ENCODE measurements at regions not wholly inside any gene's neighbourhood (a gene's known extent, or its start where the extent isn't known, plus 50 kb on each side); places are given as distances from the start of the nearest gene placed in this dataset.

DNA sequence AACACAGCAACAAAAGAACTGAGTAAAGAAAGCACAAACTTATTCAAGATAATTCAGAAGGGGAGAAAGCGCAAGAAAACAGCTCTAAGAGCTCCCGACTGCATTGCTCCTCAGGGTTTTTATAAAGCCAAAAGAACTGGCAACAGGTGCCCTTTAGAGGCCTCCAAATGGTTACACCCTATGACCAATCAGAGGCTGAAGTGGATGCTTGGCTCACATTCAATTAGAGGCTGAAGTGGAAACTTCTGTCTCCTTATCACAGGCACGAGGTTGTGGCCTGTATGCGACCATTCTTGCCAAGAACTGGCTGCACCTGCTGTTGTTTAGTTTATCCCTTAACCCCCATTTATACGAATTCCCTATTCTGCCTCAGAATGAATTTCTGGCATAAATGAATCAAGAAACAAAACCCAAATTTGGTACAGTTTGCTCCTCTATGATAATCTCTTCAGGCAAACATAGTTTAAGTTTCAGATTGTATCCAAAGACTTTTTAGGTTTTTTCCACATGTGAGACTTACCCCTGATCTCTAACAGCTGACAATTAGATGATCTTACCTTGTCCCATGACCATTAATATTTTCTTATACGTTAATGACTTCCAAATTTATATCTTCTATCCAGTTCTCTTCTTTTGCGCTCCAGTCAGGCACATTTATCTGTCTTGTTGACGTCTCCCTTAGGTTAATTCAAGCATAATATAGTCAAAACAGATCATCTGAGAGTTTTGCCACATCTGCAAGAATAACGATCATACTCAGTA lies 504.8 kb downstream of the NXPH1 start:
- no peak for TF ChIP-seq POLR2AphosphoS5 (IDR thresholded peaks at IDR 0.05)
- TF ChIP-seq EP300 (IDR thresholded peaks at IDR 0.05): no peak
- TF ChIP-seq, protein P1, sequence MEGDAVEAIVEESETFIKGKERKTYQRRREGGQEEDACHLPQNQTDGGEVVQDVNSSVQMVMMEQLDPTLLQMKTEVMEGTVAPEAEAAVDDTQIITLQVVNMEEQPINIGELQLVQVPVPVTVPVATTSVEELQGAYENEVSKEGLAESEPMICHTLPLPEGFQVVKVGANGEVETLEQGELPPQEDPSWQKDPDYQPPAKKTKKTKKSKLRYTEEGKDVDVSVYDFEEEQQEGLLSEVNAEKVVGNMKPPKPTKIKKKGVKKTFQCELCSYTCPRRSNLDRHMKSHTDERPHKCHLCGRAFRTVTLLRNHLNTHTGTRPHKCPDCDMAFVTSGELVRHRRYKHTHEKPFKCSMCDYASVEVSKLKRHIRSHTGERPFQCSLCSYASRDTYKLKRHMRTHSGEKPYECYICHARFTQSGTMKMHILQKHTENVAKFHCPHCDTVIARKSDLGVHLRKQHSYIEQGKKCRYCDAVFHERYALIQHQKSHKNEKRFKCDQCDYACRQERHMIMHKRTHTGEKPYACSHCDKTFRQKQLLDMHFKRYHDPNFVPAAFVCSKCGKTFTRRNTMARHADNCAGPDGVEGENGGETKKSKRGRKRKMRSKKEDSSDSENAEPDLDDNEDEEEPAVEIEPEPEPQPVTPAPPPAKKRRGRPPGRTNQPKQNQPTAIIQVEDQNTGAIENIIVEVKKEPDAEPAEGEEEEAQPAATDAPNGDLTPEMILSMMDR (IDR thresholded peaks at IDR 0.05): no peak
- TF ChIP-seq POLR2A (IDR thresholded peaks at IDR 0.05): no peak
- DNase-seq (peak in 1 of 2 donors; percentile 23), ATAC-seq (ENCODE audit: low FRiP score in 2 of 2) (no peak)
- Histone ChIP-seq H3K4me1 (peaks cover 0 to 4% (median 0%) of the 10 kb centered on the region in 4 donors), H3K4me3 (no peak overlapping the region), H3K36me3 (no peaks in the 10 kb centered on the region), H3K27me3 (no peaks in the 10 kb centered on the region), H3K27ac (no peak overlapping the region), H3K9me3 (no peaks in the 10 kb centered on the region)
- WGBS, 2 donors: 56 to 61% methylated on average over 9 of the region's 9 CpGs

DNA sequence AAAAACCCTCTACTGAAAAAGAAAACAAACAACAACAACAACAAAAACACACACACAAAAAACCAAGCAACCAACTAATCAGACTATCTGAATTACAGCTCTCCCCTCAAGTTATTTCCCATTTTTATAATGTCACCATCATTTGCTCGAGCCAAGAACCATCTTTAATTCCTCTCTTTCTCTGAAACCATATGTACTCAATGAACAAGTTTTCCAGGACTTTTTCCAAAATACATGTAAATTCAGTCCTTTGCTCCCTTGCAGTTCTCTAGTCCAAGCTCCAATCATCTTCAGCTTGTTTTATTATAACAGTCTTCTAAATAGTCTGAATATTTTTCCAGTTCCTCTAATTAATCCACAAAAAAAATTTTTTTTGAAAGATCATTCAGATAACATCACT lies 506.0 kb downstream of the NXPH1 start:
- Histone ChIP-seq H3K4me1 (peaks cover 0 to 4% (median 0%) of the 10 kb centered on the region in 4 donors), H3K36me3 (no peaks in the 10 kb centered on the region), H3K9me3 (no peaks in the 10 kb centered on the region), H3K27ac (no peak overlapping the region), H3K27me3 (no peaks in the 10 kb centered on the region), H3K4me3 (no peak overlapping the region)
- TF ChIP-seq EP300 (IDR thresholded peaks at IDR 0.05) (no peak), POLR2A (IDR thresholded peaks at IDR 0.05) (no peak), POLR2AphosphoS5 (IDR thresholded peaks at IDR 0.05) (no peak)
- TF ChIP-seq, protein P1 (IDR thresholded peaks at IDR 0.05): no peak
- WGBS, 2 donors: 70 to 78% methylated on average over 1 of the region's 1 CpG
- DNase-seq (no peak), ATAC-seq (ENCODE audit: low FRiP score in 2 of 2) (no peak)

DNA sequence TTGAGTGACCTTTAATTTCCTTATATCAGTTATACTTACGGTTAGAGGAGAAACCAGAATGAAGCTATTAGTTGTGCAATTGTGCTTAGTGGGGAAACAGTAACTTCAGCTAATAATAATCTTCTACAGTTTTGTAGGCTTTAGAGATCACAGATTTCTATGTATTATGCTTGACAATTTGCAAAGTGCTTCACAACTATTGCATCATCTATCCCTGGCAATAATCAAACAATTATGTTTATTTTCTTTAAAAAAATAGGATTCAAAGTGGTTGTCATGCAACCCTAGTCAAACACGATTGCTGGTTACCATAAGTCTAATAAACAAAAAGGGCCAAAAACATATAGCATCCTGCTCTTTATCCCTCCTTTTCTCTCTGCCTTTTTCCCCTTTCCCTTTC lies 530.3 kb downstream of the NXPH1 start:
- ATAC-seq (ENCODE audit: low FRiP score in 2 of 2): no peak
- whole genome bisulfite sequencing, 2 donors: 57 to 69% methylated on average over 2 of the region's 2 CpGs

DNA sequence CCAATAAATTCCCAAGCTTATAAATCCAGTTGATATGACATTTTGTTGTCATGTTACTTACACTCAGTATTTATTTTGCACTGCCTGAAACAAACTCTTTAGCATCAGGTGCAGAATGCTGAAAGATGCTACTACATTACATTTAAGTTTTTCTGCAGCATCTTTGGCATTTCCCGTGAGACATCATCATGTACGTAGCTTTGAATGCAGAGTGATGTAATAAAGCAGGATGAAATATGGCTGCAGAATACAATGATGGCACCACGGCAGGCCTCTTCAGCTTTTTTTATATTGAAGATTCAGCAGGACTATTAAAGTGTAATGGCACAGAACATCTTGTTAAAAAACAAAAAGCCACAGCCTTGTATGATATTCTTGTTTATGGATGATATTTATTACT lies 531.8 kb downstream of the NXPH1 start:
- TF ChIP-seq POLR2A (IDR thresholded peaks at IDR 0.05): no peak
- no peak overlapping the region for H3K4me3 ChIP-seq
- ATAC-seq (ENCODE audit: low FRiP score in 2 of 2) (no peak), DNase-seq (no peak)
- WGBS, 2 donors: 92% methylated on average over 3 of the region's 3 CpGs
- H3K4me1 ChIP-seq: no peaks in the 10 kb centered on the region
- no peak overlapping the region for H3K27ac ChIP-seq
- H3K36me3 ChIP-seq: no peaks in the 10 kb centered on the region
- H3K27me3 ChIP-seq: no peaks in the 10 kb centered on the region
- H3K9me3 ChIP-seq: no peaks in the 10 kb centered on the region

More for the DNA sequence above, 530.3 kb downstream of the NXPH1 start:
- no peak overlapping the region for H3K27ac ChIP-seq
- H3K36me3 ChIP-seq: no peaks in the 10 kb centered on the region
- H3K4me3 ChIP-seq: no peak overlapping the region
- no peaks in the 10 kb centered on the region for H3K4me1 ChIP-seq
- no peak for TF ChIP-seq POLR2AphosphoS5 (IDR thresholded peaks at IDR 0.05)
- TF ChIP-seq, protein P1 (IDR thresholded peaks at IDR 0.05): no peak
- no peak for TF ChIP-seq EP300 (IDR thresholded peaks at IDR 0.05)
- TF ChIP-seq POLR2A (IDR thresholded peaks at IDR 0.05): no peak
- no peak for DNase-seq
- no peaks in the 10 kb centered on the region for H3K9me3 ChIP-seq
- no peaks in the 10 kb centered on the region for H3K27me3 ChIP-seq

DNA sequence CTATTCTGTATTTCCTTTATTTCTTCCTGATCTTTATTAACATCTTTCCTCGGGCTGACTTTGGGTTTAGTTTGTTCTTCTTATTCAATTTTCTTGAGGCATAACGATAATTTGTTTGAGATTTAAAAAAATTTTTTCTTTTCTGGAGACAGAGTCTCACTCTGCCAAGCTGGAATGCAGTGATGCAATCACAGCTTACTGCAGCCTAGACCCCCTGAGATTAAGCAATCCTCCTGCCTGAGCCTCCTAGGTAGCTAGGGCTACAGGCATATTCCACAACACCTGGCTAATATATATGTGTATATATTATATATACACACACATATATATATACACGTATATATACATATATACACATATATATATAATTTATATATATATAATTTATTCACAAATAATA lies 540.2 kb downstream of the NXPH1 start:
- 67 to 90% methylated on average over 3 of the region's 3 CpGs for WGBS, 2 donors
- H3K9me3 ChIP-seq: no peaks in the 10 kb centered on the region
- no peaks in the 10 kb centered on the region for H3K4me1 ChIP-seq
- TF ChIP-seq EP300 (IDR thresholded peaks at IDR 0.05): no peak
- no peak for TF ChIP-seq POLR2A (IDR thresholded peaks at IDR 0.05)
- TF ChIP-seq, protein P1 (IDR thresholded peaks at IDR 0.05): no peak
- no peak for TF ChIP-seq POLR2AphosphoS5 (IDR thresholded peaks at IDR 0.05)
- ATAC-seq (ENCODE audit: low FRiP score in 2 of 2) (no peak), DNase-seq (no peak)
- H3K36me3 ChIP-seq: no peaks in the 10 kb centered on the region
- no peak overlapping the region for H3K27ac ChIP-seq
- H3K27me3 ChIP-seq: no peaks in the 10 kb centered on the region
- H3K4me3 ChIP-seq: no peak overlapping the region

All from upper lobe of left lung (tissue), 6 donors.